ENCODE measurements at regions not wholly inside any gene's neighbourhood (a gene's known extent, or its start where the extent isn't known, plus 50 kb on each side); places are given as distances from the start of the nearest gene placed in this dataset.

DNA sequence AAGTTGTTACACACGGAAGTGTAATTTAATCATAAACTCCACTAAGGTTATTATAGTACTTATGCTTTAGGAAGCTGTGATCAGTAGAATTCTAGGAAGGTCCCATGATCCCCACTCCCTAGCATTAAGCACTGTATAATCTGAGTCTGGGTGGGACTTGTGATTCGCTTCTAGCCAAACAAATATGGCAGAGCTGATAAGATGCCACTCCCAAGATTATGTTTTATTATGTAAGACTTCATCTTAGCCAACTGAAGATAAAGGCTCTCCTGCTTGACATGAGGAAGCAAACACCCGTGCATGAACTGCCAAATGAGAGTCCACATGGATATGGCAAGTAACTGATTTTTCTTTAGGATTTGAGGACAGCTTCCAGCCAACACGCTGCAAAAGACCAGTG is 186.4 kb upstream of the NDST3 start:
- no peaks in the 10 kb centered on the region for H3K79me1 ChIP-seq (ENCODE audit: insufficient read depth, low read depth, low read length, poor library complexity, severe bottlenecking)
- no peak overlapping the region for H3K14ac ChIP-seq (ENCODE audit: insufficient read depth, low read length)
- no peak overlapping the region for H3K18ac ChIP-seq (ENCODE audit: insufficient read length, low read depth, low read length)
- peaks cover 6% of the 10 kb centered on the region; the same call in 1 of the 2 replicates for H3K4me1 ChIP-seq (ENCODE audit: insufficient read depth, low read length)
- no peak overlapping the region for H3K4ac ChIP-seq (ENCODE audit: low read depth, low read length)
- Mint-ChIP-seq H3K9me3 (peaks cover 5 to 8% of the 10 kb centered on the region in 2 experiments), H3K27ac (no peak overlapping the region; a peak in 1 of 7 replicates), H3K4me3 (no peak overlapping the region), H3K4me1 (peaks cover 4 to 8% of the 10 kb centered on the region in 2 experiments; a peak in 3 of 4 replicates), H3K36me3 (ENCODE audit: insufficient read depth in 1 of 3, low read depth in 3 of 3) (peaks cover 0 to 9% (median 2%) of the 10 kb centered on the region in 3 experiments; a peak in 2 of 7 replicates), H3K27me3 (ENCODE audit: low read depth) (no peaks in the 10 kb centered on the region)
- TF ChIP-seq, protein P1, sequence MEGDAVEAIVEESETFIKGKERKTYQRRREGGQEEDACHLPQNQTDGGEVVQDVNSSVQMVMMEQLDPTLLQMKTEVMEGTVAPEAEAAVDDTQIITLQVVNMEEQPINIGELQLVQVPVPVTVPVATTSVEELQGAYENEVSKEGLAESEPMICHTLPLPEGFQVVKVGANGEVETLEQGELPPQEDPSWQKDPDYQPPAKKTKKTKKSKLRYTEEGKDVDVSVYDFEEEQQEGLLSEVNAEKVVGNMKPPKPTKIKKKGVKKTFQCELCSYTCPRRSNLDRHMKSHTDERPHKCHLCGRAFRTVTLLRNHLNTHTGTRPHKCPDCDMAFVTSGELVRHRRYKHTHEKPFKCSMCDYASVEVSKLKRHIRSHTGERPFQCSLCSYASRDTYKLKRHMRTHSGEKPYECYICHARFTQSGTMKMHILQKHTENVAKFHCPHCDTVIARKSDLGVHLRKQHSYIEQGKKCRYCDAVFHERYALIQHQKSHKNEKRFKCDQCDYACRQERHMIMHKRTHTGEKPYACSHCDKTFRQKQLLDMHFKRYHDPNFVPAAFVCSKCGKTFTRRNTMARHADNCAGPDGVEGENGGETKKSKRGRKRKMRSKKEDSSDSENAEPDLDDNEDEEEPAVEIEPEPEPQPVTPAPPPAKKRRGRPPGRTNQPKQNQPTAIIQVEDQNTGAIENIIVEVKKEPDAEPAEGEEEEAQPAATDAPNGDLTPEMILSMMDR (conservative IDR thresholded peaks at IDR 0.05), result no peak
- no peak for DNase-seq
- no peaks in the 10 kb centered on the region for H3K9me3 ChIP-seq (ENCODE audit: control insufficient read depth, low read depth, low read length)
- no peak overlapping the region for H2BK20ac ChIP-seq (ENCODE audit: low read depth, low read length, poor library complexity, severe bottlenecking)
- H3T11ph ChIP-seq (ENCODE audit: low read length), result no peak overlapping the region
- H4K5ac ChIP-seq (ENCODE audit: insufficient read length, low read depth, low read length), result no peak overlapping the region
- H3K27ac ChIP-seq (ENCODE audit: insufficient read length, low read depth, low read length), result no peak overlapping the region
- no peaks in the 10 kb centered on the region for H3K27me3 ChIP-seq (ENCODE audit: insufficient read depth, low read length)
- no peak overlapping the region for H2BK12ac ChIP-seq (ENCODE audit: insufficient read length, low read depth, low read length)
- H3K23me2 ChIP-seq (ENCODE audit: insufficient read length, low read depth, low read length, poor library complexity, severe bottlenecking), result no peaks in the 10 kb centered on the region
- no peak overlapping the region for H2AFZ ChIP-seq (ENCODE audit: low read length)
- H2BK15ac ChIP-seq (ENCODE audit: low read depth, low read length), result no peak overlapping the region
- H4K20me1 ChIP-seq (ENCODE audit: control insufficient read depth, insufficient read depth, insufficient read length), result no peaks in the 10 kb centered on the region
- WGBS (ENCODE audit: extremely low coverage, insufficient read length, low lambda C conversion rate), result no CpG with 5 or more reads among the region's 4 CpGs
- no peak overlapping the region for H2AK5ac ChIP-seq (ENCODE audit: insufficient read length, low read length)
- no peak overlapping the region for H3K56ac ChIP-seq (ENCODE audit: insufficient read length, low read depth, low read length)
- no peak overlapping the region for H3K4me2 ChIP-seq (ENCODE audit: insufficient read depth, insufficient read length, low read length)
- H4K8ac ChIP-seq (replicated peaks; ENCODE audit: insufficient read length, low read depth, low read length), result no peak overlapping the region
- H3K9ac ChIP-seq (ENCODE audit: extremely low read depth, insufficient read length, low read length), result no peak overlapping the region
- no peak overlapping the region for H2BK120ac ChIP-seq (ENCODE audit: low read depth, low read length, poor library complexity, severe bottlenecking)
- H3K79me2 ChIP-seq (ENCODE audit: insufficient read depth, low read length), result no peaks in the 10 kb centered on the region
- H4K91ac ChIP-seq (ENCODE audit: insufficient read length, low read depth, low read length), result no peak overlapping the region
- no peak overlapping the region for H2BK5ac ChIP-seq (ENCODE audit: insufficient read length, low read length)
- H3K23ac ChIP-seq (ENCODE audit: insufficient read length, low read depth, low read length), result no peak overlapping the region

Measured in H9 (cell line).